ENCODE measurements at regions not wholly inside any gene's neighbourhood (a gene's known extent, or its start where the extent isn't known, plus 50 kb on each side); places are given as distances from the start of the nearest gene placed in this dataset.
"Not testable (repeated sequence)": the region's sequence is repeated elsewhere in the genome, so short reads cannot be mapped to it uniquely, and the experiment has no call there.

DNA sequence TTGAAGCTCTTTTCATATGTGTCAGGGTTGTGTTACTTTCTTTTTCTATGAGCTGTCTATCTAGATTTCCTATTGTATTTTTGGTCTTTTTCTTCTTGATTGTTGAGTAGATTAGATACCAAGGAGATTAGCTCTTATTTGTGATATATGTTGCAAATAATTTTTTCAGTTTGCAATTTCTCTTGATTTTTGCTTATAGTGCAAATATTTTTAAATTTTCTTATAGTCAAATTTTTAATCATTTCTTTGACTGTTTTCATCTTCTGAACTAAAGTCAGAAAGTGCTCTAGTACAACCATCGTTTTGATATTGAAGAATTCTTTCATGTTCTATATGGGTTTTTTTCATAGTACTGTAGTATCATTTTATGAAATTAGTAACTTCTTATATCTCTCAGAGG, 193.7 kb downstream of the OSTF1 start:
- no peak for DNase-seq (ENCODE audit: low read depth)

DNA sequence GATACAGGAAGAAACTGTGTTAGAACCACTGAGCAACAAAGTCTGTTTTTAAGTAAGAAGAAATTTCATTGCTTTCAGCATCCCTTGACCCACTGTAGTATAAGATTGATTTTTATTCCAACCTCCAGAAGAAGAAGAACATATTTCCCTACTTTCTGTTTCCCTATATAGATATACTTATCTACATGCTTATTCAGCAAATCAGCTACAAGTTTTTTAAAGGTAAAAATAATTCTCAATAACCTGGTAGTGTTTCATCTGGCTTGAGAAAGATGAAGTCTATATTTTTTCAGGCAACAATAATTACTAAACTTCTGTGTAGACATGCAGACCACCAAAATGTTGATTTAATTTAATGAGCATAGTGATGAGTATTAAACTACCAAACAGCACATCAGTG, 201.0 kb downstream of the OSTF1 start:
- DNase-seq (ENCODE audit: low read depth) = no peak

DNA sequence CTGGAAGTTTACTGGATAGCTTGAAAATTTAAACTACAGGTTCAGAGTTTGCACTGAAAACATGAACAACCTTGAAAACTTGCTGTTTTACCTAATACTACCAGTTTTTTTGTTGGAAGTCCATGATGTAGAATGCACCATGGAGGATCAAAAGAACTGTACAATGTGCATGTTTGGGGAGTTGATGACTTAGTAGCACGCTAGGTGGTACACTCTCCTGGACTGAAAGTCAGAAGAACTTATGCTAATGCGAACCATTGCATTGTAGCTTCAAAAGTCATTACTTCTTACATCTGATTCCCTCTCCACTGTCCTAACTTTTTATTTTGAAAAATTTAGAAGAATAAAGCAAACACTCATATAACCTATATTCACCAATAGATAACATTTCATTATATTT, 211.0 kb downstream of the OSTF1 start:
- DNase-seq (ENCODE audit: low read depth) = peak; percentile 1

DNA sequence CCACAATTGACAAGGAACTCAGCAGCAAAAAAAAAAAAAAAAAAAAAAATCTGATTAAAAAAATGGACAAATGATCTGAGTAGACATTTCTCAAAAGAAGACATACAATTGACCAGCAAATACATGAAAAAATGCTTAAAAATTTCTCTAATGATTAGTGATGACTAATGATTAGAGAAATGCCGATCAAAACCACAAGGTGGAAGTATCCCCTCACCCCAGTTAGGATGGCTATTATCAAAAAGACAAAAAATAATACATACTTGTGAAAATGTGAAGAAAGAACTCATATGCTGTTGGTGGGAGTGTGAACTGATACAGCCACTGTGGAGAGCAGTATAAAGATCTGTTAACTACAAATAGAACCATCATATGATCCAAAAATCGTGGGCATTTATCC, 245.3 kb downstream of the OSTF1 start:
- no peak for DNase-seq (ENCODE audit: low read depth)

DNA sequence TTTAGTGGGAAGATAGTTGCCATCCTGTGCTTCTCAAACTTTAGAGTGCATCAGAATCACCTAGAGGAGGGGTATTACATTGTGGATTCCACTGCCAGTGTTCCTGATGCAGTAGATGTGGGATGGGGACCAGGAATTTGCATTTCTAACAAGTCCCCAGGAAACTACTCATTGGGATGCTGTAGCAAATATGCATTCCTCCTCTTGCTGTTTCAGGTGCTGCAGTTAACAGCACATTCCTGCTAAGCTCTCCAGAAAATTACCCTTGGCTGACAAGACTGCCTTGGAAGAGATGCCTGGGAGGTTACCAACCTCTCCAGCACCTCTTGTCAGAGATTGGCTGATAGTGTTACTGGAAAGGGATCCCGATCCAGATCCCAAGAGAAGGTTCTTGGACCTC, 270.5 kb downstream of the OSTF1 start:
- no peak for DNase-seq (ENCODE audit: low read depth)

DNA sequence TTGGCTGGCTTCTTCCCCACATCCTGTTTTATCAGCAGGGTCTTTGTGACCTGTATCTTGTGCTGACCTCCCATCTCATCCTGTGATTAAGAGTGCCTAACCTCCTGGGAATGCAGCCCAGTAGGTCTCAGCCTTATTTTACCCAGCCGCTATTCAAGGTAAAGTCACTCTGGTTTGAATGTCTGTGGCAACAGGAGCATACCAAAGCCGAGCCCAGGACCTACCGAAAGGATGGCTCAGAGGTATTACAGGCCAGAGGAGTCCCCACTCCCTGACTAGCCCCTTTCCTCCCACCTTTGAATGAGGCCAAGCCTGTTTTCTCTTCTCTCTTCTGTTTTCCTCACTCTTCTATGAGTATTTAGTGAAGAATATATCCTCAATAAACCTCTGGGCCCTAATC, 271.3 kb downstream of the OSTF1 start:
- DNase-seq (ENCODE audit: low read depth) = no peak

DNA sequence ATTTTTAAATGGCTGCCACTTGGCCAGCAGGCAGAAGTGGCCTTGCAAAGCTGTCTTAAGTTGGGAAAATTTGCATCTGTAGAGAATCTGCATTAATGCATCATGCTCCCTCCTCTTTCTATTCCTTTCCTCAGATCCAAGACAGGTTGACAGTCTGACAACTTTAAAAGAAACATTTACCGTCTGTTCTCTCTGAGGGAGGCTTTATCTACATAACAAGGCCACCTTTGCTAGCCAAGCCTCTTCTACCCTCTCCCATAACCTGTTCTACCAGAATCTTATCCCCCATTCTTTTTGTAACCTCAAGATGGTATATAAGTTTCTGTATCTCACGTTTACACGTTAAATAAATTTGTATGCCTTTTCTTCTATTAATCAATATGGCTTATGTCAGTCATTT, 271.9 kb downstream of the OSTF1 start:
- no peak for DNase-seq (ENCODE audit: low read depth)

DNA sequence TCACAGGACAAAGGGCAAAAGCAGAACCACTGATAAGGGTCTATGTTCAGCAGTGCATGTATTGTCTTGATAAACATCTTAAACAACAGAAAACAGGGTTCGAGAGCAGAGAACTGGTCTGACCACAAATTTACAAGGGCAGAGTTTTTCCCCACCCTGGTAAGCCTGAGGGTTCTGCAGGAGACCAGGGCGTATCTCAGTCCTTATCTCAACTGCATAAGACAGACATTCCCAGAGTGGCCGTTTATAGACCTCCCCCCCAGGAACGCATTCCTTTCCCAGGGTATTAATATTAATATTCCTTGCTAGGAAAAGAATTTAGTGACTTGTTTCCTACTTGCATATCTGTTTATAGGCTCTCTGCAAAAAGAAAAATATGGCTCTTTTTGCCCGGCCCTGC, 274.1 kb downstream of the OSTF1 start:
- DNase-seq (ENCODE audit: low read depth) = not testable (repeated sequence)

DNA sequence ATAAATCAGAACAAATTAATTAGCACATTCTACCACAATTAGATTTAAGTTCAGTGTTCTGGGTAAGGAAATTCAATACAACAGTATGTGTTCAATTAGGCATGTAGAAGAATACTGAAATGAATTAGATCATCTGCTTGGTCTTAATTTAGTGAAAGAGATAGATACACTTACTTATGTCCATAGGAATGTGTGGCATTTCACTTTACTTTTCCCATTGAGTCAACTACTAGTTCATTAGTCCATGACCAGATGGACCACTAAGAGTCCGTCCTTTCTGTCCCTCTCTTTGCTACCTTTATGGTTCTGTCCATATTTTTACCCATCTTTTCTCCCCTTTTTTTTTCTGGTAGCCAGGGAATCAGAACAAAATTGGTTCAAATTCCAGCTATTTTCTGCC, 276.9 kb downstream of the OSTF1 start:
- DNase-seq (ENCODE audit: low read depth) = no peak

DNA sequence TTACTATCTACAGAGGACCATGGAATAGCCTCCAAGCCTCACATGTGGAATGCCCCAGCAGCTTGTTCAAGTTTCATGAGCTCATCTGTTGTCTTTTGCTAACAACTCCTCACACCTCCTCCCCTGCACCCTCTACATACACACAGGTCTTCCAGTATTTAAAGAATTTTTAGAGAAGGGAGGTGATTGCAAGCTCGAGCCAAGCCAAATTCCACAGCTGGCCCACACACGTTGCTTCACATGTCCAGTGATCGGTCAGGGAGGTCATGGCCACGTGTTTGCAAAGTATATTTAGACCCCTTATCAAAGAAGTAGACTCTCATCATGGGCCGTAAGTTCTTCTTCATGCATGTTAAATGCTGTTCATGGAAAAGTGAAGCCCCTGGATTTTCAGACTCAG, 281.7 kb downstream of the OSTF1 start:
- DNase-seq (ENCODE audit: low read depth) = no peak

DNA sequence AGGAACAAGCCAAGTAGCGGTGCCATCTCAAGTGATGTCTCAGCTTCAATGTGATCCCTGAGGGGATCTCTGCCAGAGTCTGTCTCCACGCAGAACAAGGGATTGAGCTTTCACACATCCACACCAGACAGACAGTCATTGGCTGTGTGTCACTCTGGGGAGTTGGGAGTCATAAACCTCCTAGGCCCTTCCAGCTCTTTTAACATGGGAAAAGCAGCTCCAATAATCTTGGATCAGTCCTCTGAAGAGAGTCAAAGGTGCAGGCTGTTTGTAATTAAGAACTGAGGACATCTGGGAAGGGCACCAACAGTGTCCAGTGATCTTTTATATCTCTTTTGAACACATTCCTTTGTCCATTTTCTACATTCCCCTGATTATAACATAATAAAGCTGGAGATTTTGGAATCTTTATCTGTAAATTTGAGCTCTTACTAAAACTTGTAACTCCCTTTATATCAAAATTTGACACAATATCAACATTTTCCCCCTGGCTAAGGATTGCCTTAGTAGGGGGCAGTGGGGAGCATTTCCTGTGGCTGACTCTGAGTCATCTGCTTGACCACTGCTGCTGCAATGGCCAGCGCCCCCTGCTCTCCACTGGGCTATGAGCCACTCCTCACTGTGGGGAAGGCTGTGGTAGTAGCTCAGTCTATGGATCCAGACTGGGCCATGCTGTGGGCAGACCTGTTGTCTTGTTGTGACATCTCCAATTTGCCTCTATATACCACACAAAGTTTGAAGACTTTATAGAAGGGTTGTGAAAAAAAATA, 284.4 kb downstream of the OSTF1 start:
- no peak for DNase-seq (ENCODE audit: low read depth)

DNA sequence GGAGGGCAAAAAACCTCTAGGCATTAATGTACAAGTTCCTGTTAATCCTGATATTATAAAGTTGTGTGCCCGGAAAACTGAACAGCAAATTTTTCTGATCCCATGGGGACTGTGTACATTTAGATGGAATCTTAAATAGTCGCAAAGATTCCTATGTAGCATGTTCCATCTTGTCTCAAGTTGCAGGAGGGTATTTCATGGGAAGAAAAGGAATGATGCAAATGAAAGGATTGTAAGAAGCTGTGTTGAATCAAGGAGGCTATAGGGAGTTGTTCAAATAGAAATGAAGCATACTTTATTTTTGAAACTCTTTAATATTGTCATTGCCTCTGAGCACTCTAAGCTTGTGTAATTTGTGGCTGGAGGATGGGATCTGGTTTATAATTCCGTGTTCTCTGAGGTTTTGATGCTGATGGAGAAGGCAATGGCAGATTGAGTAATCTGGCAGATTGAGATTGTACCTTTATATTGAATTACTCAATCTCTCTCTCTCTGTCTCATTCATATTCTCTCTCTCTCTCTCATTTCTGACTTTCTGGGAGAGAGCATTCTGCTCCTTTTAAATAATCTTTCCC, 288.5 kb downstream of the OSTF1 start:
- no peak for DNase-seq (ENCODE audit: low read depth)

DNA sequence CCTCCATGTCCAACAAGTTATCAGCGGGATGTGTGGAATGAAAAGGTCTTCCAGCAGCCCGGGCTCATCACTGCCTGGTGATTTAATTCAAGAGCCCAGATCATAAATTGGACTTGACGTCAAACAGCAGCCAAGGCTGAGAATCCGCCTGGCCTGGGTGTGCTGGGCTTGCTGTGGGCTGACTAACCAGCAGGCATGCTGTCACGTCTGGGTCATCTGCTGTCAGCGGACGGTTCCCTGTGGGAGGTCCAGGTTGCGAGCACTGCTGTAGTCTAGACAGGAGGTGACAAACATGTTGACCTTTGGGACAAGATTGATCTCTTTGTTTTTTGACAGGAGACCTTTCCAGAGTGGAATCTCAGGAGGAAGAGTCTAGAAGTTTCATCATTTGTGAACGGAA, 289.7 kb downstream of the OSTF1 start:
- no peak for DNase-seq (ENCODE audit: low read depth)

DNA sequence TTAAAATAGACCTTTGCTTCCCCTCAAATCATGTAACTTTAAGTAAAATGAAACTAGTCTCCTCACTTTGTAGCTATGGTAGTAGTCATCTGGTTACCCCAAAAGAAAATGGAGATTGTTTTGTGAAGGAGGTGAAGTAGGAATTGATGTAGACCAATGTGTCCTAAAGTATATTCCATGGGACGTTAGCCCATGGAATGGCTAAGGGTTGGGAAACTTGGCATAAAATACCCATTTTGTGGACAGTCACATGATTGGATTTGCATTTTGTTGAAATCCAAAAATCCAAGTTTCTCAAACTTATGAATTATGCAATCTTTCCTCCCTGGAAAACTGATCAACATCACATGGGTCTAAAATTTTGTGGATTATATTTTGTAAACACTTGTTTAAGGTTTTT, 290.6 kb downstream of the OSTF1 start:
- DNase-seq (ENCODE audit: low read depth) = no peak

DNA sequence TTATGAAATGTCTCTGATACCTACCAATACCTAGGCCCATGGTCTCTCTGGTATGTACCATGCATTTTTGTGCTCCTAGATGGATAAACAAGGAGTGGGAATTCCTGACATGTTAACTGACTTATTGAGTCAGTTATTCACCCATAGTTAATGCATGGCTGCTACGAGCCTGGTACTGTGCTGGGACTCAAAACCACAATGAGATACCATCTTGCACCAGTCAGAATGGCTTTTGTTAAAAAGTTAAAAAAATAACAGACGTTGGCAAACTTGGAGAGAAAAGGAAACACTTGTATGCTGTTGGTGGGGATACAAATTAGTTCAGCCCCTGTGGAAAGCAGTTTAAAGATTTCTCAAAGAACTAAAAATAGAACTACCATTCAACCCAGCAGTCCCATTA, 293.8 kb downstream of the OSTF1 start:
- DNase-seq (ENCODE audit: low read depth) = no peak

DNA sequence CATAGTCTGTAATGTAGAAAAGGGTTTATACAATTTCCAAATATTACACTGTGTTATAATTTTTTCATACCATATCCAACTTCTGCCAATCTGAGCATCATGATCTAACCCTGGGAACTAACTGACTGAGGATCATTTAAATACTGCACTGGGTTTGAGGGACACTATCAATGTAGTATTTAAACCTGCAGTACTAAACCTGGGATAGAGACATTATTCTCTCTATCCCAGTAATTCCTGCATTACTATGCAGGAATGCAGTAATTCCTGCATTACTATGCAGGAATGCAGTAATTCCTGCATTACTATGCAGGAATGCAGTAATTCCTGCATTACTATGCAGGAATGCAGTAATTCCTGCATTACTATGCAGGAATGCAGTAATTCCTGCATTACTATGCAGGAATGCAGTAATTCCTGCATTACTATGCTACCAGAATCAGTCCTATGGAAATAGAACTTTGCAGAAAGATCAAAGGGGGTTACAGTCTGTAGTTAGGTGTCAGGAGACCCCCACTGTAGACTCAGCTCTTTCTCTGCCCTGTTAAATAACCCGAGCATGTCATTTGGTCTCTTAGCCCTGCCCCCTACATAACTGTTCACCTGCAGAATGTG, 295.2 kb downstream of the OSTF1 start:
- not testable (repeated sequence) for DNase-seq (ENCODE audit: low read depth)

DNA sequence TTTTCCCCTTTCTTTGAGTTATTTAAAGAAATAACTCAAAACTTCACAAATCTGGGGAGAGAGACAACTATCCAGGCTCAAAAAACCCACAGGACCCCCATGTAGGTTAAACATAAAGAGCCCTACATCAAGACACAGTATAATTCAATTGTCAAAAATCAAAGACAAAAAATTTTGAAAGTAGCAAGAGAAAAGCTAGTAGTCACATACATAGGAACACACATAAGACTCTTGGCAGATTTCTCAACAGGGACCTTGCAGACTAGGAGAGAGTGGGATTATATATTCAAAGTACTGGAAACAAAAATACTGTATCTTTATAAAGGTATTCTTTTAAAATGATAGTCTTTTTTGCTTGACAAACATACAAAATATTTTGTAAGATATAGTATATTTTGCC, 296.9 kb downstream of the OSTF1 start:
- DNase-seq (ENCODE audit: low read depth) = no peak

DNA sequence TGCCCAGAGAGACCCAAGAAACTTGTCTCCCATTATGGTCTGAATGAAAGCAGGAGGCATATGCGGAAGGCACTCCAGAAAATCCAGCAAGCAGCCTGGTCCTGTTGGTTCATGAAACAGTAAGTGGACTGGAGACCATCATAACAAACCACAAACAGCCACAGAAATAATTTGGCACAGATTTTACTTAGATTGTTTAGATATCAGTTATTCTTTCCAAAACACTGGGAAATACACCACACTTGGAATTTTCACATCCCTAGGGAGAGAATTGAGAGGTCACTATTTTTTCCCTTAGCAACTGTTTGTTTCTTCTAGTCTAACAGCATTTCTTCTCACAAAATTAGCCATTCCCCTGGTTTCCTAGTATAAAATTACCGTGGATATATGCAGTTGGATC, 300.8 kb downstream of the OSTF1 start:
- no peak for DNase-seq (ENCODE audit: low read depth)

DNA sequence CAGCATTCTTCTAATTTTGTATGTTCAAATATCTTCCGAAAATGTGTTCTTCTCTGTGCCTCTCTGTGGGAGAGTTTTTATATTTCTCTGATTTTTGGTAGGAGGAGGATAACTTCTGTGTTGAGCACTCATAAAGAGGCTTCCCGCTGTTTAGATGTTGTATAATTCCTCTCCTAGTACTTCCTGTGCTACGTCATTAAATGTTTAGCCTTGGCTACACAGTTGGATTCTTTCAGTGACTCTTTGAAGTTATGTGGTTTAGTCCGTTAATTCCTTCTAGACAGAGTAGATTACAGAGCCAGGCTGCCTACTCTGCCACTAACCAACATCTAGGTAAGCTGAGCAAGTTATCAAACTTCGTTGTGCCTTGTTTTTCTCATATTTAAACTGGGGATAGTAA, 302.6 kb downstream of the OSTF1 start:
- no peak for DNase-seq (ENCODE audit: low read depth)

DNA sequence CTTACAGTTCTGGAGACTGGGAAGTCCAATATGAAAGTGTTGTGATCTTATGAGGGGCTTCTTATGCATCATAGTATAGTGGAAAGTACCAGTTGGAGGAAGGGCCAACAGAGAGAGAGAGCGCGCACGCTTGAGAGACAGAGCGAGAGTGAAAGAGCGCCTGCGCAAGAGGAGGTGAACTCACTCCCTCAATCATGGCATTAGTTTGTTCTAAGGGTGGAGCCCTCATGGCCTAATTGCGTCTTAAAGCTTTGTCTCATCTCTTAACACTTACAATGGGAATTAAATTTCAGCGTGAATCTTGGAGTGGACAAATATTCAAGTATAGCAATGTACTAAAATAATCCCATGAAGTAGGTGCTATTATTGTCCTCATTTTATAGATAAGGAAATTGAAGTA, 303.2 kb downstream of the OSTF1 start:
- DNase-seq (ENCODE audit: low read depth) = no peak

DNA sequence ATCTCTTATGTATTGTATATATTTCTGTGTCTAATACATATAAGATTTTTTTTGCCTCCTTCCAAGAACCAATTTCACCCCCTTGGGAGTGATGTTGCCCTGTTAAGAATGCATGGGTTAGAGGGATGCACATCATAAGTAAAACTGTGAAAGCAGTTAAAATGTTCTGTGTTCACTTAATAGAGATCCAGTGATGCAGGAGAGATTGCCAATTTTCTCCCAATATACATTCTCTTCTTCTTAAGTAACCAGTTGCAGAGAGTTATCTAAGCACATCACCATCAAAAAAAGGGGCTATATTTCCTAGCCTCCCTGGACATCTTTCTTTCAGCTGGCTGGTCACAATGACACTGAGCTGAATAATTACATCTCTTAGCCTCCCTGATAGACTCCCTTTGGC, 307.0 kb downstream of the OSTF1 start:
- no peak for DNase-seq (ENCODE audit: low read depth)

DNA sequence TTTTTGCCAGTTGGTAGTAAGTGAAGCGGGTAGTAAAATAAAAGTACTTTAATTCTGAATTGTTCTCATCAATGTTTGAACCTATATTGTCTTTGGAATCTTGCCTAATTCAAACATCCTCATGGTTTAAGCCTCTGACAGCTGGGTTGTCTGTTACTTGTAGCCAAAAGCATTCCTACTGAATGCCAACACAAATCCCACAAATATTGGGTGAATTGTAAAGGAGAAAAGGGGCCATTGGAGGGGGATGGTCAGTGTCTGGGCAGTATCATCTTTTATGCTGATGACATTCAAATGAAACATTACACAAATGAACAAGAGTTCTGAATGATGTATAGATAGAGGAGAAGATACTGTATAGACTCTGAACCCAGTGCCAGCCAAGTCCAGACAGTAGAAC, 309.5 kb downstream of the OSTF1 start:
- no peak for DNase-seq (ENCODE audit: low read depth)

DNA sequence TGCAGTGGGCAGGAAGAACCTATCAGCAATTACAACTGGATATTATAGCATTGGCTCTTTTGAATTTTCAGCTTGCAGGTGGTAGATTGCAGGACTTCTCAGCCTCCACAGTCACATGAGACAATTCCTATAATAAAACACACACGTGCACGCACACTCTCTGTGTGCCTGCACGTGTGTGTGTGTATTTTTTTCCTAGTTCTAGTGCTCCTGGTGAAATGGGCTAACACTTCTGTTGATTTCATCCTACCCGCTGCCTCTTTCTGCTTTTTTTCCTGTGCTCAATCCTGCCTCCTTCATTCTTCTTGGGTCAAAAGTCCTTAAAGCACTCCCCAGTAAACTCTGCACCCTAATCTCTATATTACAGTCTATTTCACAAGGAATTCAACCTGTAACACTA, 320.1 kb downstream of the OSTF1 start:
- no peak for DNase-seq (ENCODE audit: low read depth)

DNA sequence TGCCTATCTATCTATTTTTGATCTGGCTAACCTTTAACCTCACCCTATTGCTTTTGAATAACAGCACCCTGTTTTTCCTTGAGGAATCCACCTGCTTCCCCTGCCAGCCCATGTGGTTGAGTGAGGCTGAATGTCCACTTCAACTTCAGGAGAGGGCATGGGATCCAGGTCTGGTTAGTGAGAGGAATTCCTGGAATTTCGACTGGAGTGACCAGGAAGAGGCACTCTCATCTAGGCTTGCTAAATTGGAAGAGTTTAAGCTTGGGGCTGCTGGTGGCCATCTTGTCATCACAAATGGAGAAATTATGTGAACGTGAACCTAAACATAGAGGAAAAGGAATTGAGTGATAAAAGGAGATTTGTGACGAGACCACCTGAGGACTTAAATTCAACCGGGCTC, 322.1 kb downstream of the OSTF1 start:
- DNase-seq (ENCODE audit: low read depth) = no peak

All from HS-27A (cell line).